ENCODE measurements at regions not wholly inside any gene's neighbourhood (a gene's known extent, or its start where the extent isn't known, plus 50 kb on each side); places are given as distances from the start of the nearest gene placed in this dataset.
A peak's percentile ranks its signal among the peaks of the same experiment; 100 is the strongest.

DNA sequence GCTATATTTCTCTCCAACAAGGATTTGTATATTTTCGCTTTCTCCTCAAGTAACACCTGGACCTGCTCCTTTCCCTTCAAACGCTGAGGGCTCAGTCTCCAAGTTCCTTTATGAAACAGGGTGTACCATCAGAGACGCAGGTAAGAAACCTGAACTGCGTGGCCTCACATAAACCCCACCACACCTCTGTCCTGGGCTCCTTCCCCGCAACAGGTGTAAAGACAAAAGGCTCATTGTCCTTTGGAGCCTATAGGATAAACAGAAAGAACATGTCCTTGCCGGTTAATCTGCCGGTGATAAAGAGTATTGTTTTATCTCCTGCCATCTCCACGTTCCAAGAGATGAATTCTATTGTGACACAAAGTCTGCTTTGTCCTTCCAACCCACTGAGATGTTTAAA, 111.8 kb upstream of the ADAMTS9 start:
- no peaks in the 10 kb centered on the region for H3K27me3 ChIP-seq
- H3K4me3 ChIP-seq (replicated peaks in 1 of 3), result no peak overlapping the region
- H3K36me3 ChIP-seq, result no peaks in the 10 kb centered on the region
- DNase-seq, result no peak
- peaks cover 20 to 29% of the 10 kb centered on the region in 2 donors for H3K4me1 ChIP-seq
- H3K27ac ChIP-seq, result peak overlapping the region in 1 of 3 donors; percentile 68
- TF ChIP-seq, protein P1, sequence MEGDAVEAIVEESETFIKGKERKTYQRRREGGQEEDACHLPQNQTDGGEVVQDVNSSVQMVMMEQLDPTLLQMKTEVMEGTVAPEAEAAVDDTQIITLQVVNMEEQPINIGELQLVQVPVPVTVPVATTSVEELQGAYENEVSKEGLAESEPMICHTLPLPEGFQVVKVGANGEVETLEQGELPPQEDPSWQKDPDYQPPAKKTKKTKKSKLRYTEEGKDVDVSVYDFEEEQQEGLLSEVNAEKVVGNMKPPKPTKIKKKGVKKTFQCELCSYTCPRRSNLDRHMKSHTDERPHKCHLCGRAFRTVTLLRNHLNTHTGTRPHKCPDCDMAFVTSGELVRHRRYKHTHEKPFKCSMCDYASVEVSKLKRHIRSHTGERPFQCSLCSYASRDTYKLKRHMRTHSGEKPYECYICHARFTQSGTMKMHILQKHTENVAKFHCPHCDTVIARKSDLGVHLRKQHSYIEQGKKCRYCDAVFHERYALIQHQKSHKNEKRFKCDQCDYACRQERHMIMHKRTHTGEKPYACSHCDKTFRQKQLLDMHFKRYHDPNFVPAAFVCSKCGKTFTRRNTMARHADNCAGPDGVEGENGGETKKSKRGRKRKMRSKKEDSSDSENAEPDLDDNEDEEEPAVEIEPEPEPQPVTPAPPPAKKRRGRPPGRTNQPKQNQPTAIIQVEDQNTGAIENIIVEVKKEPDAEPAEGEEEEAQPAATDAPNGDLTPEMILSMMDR (IDR thresholded peaks at IDR 0.05), result no peak
- no peak for TF ChIP-seq POLR2A (IDR thresholded peaks at IDR 0.05)
- WGBS, 2 donors, result 89 to 95% methylated on average over 8 of the region's 8 CpGs
- no peaks in the 10 kb centered on the region for H3K9me3 ChIP-seq
- intact Hi-C loops (cut with DNase I), result no loop called here

DNA sequence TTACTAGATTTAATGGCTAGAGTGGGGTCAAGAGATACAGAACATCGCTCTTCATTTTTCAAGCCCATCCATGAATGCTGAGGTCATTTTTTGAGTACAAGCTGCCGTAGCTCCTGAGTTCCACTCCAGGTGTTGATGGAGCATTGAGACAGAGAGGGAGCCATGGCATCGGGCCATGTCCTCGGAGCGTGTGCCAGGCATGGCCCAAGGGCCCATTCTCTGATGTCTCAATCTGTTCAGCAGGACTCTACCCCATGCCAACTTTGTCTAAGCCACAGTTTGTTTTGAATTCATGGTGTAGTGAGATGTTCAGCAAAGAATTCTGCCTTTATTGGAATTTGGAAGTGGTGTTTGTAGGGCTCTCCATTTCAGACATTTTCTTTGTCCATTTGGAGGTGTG, 110.5 kb upstream of the ADAMTS9 start:
- 38 to 58% methylated on average over 5 of the region's 5 CpGs for WGBS, 2 donors
- TF ChIP-seq, protein P1 (IDR thresholded peaks at IDR 0.05), result no peak
- TF ChIP-seq POLR2A (IDR thresholded peaks at IDR 0.05), result no peak
- intact Hi-C loops (cut with DNase I), result no loop called here
- Histone ChIP-seq H3K27me3 (no peaks in the 10 kb centered on the region), H3K4me1 (peaks cover 20 to 29% of the 10 kb centered on the region in 2 donors), H3K36me3 (no peaks in the 10 kb centered on the region), H3K27ac (peak overlapping the region; percentile 28 to 68 (median 64)), H3K4me3 (replicated peaks in 1 of 3) (no peak overlapping the region), H3K9me3 (no peaks in the 10 kb centered on the region)
- DNase-seq, result peak; percentile 95

DNA sequence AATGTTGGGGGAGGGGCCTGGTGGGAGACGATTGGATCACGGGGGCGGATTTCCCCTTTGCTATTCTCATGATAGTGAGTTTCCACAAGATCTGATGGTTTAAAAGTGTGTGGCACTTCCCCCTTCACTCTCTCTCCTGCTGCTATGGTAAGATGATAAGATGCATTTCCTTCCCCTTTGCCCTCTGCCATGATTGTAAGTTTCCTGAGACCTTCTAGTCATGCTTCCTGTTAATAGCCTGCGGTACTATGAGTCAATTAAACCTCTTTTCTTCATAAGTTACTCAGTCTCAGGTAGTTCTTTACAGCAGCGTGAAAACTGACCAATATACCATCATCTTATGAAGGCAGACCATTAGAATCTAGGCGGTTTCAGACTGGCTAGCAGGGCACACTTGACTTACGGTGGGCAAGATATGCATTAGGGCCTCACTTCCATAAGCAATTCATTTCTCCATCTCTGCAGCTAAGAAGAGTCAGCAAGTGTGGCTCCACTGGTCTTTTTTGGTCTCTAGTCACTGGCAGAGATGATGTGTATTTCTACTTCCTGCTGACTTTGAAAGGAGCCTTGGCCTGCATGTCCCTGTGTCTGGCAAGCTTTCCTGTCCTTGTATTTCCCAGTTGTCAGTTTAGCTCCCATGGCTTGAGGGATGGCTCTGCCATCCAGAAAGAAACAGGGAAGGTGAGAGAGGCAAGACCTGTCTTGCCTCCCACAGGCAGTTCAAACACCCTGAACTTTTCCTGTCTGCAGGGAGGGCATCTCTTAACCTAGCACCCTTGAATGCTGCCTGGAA, 109.0 kb upstream of the ADAMTS9 start:
- H3K27ac ChIP-seq, result peak overlapping the region in 1 of 3 donors; percentile 2
- intact Hi-C loops (cut with DNase I), result no loop called here
- no peak for TF ChIP-seq POLR2A (IDR thresholded peaks at IDR 0.05)
- TF ChIP-seq, protein P1 (IDR thresholded peaks at IDR 0.05), result no peak
- no peaks in the 10 kb centered on the region for H3K9me3 ChIP-seq
- H3K4me1 ChIP-seq, result peaks cover 16 to 26% of the 10 kb centered on the region in 2 donors
- 85 to 89% methylated on average over 7 of the region's 7 CpGs for WGBS, 2 donors
- H3K36me3 ChIP-seq, result no peaks in the 10 kb centered on the region
- no peaks in the 10 kb centered on the region for H3K27me3 ChIP-seq
- H3K4me3 ChIP-seq (replicated peaks in 1 of 3), result no peak overlapping the region
- DNase-seq, result no peak

DNA sequence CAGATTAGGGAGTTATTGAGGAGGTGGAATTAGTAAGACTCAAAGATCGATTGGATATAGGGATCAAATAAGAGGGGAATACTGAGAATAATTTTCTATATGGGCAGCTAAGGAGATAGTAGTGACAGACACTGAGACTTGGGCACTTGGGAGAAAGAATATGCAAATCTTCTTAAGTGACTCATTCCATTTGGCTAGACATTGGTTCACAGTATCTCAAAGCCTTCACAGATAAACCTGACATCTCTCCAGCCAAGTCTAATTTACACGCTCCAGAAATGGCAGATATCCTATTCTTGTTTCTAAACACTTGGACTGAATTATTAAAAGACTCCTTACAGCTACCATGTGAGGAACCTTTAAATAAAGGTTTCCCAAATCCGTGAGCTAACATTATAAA, 104.6 kb upstream of the ADAMTS9 start:
- DNase-seq, result no peak
- H3K27ac ChIP-seq, result no peak overlapping the region

DNA sequence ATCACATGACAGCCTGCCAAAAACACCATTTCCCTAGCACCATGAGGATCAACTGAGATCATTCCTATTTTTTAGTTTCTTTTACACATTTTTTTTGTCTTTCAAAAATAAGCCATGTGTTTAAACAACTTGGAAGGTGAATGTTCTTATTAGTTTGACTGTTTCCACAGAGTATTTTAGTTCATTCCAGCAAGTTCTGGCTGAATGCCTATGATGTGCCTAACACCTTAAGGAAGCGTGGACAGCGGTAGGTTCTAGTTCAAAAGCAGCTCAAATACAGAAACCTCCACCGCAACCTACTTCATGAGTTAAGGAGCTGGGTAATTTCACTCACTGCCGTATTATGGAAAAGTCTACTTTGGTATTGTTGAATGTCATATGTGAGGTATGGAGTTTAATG, 101.3 kb upstream of the ADAMTS9 start:
- no peaks in the 10 kb centered on the region for H3K27me3 ChIP-seq
- H3K4me3 ChIP-seq (replicated peaks in 1 of 3), result no peak overlapping the region
- DNase-seq, result peak; percentile 23 to 37
- H3K27ac ChIP-seq, result no peak overlapping the region
- peaks cover 0 to 5% of the 10 kb centered on the region in 2 donors for H3K4me1 ChIP-seq
- TF ChIP-seq, protein P1 (IDR thresholded peaks at IDR 0.05), result no peak
- no peak for TF ChIP-seq POLR2A (IDR thresholded peaks at IDR 0.05)
- no peaks in the 10 kb centered on the region for H3K9me3 ChIP-seq
- H3K36me3 ChIP-seq, result no peaks in the 10 kb centered on the region
- intact Hi-C loops (cut with DNase I), result no loop called here
- 38 to 73% methylated on average over 4 of the region's 4 CpGs for WGBS, 2 donors

More for the DNA sequence above, 104.6 kb upstream of the ADAMTS9 start:
- H3K4me1 ChIP-seq, result peaks cover 0 to 11% of the 10 kb centered on the region in 2 donors
- 87 to 89% methylated on average over 3 of the region's 3 CpGs for WGBS, 2 donors
- H3K9me3 ChIP-seq, result no peaks in the 10 kb centered on the region
- no peaks in the 10 kb centered on the region for H3K36me3 ChIP-seq
- TF ChIP-seq, protein P1 (IDR thresholded peaks at IDR 0.05), result no peak
- no peak overlapping the region for H3K4me3 ChIP-seq (replicated peaks in 1 of 3)
- intact Hi-C loops (cut with DNase I), result no loop called here
- no peaks in the 10 kb centered on the region for H3K27me3 ChIP-seq

Data from thyroid gland (tissue), 4 donors.